ENCODE measurements at regions not wholly inside any gene's neighbourhood (a gene's known extent, or its start where the extent isn't known, plus 50 kb on each side); places are given as distances from the start of the nearest gene placed in this dataset.

DNA sequence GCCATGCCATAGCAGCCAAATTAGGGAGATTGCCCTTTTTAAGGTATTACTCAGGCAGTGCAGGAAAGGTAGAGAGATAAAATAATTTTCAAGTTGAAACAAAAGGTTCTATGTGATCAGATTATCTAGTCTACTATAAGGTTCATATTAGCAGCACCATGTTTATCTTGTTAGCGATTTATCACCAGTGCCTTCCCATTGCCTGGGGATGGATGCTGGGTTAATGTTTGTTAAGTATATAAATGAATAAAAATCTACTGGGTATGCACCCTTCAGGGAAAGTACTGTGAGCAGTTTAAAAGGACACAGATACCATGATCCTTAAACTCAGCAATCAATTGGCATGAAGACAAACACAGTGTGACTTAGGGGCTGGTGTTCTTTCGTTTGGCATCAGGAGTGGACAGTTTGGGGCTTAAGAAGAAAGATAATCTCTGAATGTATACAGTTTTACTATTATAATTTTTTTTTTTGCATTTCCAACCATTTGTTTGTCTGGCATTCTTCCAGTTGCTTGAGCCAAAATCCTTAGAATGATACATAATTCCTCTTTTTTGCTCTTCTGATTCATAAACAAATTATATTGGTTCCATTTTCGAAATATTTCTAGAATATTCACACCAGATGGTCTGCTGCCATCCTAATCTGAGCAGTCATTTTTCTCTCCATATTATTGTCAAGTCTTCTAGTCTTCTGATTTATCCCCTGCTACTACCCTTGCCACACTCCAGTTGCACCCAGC, 512.8 kb upstream of the SLC8A1 start:
- TF ChIP-seq POLR2A (IDR thresholded peaks at IDR 0.05): no peak
- no peak for TF ChIP-seq CTCF (IDR thresholded peaks at IDR 0.05 in 8 of 11, conservative IDR thresholded peaks at IDR 0.05 in 3 of 11)
